Stimulated activated CD8-positive, alpha-beta memory T cell treated with anti-CD3 and anti-CD28 coated beads, Interleukin-4, amount 100 ng/mL, for 4 hours (primary cell): ENCODE measurements at regions not wholly inside any gene's neighbourhood (a gene's known extent, or its start where the extent isn't known, plus 50 kb on each side); places are given as distances from the start of the nearest gene placed in this dataset.

Source experiments
- DNase-seq, 2 donors: peaks; one replicate each; pipeline ENCODE4 v3.0.0-alpha.2; 2020; ENCODE audit warnings: low read depth in 2 of 2, low spot score in 1 of 2

DNA sequence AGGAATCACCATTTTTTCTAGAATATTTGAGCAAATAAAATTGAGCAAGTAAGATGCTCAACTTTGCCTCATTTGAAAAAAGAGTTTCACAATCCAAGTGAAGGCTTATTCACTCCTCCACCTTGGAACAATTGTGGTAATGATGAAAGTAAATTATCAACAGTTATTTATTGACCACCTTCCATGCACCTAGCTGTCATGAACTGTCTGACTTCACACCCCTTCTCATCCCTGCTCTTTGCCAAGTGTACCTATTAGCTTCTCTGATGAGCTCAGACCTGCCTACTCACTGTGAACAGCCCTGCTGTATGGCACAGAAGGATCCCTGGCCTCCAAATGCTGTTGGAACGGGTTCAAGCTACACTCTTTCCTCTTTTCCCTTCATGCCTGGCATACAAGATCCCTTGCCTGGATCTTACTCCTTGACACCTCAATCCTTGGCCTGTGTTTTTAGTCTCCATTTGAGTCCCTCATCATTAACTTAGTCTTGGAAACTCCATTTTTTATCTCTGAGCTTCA, 99.0 kb upstream of the PREP start:
- no peak for DNase-seq

DNA sequence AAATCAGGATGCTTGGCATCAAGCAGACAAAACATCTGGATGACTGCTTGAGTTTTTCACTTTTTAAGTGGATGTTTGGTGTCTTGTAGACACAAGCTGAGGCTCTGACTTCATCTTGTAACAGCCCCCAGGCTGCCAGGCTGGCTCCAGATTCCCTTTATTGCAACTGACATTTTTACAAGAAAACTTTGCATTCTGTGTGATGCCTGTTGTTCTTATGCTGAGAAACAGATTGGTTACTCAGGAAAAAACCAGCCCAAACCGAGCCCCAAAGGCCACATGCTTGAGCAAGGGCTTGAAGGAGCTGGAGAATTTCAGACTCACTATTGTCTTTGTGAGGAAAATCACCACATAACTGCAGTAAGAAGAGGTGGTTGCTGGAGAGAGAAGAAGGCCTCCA, 98.4 kb upstream of the PREP start:
- no peak for DNase-seq

DNA sequence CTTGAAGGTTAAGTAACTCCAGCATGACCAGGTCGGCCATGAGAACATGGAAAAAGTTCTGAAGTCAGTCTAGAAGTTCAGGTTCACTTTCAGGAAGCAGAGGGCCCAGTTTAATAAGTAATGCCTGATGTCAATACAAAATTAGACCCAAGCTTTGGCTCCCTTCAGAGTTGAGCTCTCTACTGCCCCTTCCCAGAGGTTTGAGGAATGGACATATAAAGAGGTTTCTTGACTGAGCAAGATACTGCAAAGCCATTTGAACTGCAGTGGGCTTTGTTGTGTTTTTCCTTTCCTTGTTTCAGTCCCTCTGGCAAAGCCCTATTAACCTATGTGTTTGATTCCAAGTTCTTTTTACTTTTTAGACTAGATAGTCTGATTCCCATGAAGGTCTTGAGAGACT, 97.8 kb upstream of the PREP start:
- no peak for DNase-seq

DNA sequence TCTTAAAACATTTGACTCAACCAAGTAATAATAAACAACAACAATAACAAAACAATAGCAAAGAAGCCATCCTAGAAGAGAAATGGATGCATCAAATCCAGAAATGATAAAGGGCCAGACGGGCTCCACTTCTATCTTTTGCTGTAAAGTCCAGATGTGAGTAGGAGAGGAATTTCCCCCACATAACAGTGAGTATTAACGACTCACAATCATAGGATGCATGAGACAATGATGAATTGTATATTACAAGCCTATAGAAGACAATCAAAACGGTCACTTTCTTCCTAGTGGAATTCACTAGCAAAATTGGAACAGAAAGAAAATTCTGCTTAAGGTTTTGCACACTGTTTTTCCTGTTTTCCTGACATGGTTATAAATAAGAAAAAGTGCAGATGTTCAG, 97.0 kb upstream of the PREP start:
- DNase-seq = no peak

DNA sequence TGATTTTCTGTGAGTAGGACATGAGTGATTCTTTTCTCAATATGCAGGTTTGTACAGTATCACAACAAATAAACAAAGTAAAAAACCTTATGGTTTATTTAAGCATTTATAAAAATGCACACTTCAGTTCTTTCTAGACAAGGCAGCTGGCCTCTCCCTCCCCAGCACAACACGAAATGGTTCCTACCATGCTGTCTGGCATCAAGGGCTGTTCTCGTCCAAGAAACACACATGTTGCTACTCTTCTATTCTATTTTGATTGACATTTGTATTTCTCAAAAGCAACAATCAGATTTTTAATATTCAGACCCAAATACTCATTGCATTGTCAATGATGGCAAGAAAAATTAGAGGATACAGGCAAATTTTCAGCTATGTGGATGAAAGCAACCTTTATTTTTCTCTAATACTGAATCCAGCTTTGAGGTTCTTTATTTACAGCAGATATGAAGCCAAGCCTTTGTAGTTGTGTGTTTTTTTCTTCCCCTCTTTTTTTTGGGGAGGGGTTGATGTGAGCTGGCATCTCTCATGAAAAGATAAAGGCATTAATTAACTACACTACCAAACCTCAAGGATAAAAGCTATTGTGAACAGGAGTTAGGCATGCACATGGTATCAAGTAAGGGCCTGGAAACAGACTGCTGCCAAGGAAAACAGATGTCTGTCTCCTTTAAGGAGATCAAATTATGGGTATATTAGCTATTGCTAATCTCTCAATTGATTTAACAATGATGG, 96.4 kb upstream of the PREP start:
- no peak for DNase-seq

DNA sequence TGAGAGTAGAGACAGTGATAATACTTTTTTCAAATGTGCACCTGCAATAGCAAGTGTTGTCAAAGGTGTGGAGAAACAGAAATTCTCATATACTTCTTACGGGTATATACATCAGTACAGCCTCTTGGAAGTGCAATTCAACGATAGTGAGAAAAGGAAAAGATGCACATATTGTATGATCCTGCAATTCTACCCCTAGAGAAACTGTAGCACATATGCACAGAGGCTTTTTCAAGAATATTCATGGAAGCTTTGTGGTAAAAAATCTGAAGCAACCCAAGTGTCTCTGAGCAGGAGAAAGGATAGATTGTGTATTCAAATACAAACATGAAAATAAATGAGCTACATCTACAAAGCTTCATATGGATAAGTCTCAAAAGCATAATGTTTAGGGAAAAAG, 94.7 kb upstream of the PREP start:
- DNase-seq = no peak

DNA sequence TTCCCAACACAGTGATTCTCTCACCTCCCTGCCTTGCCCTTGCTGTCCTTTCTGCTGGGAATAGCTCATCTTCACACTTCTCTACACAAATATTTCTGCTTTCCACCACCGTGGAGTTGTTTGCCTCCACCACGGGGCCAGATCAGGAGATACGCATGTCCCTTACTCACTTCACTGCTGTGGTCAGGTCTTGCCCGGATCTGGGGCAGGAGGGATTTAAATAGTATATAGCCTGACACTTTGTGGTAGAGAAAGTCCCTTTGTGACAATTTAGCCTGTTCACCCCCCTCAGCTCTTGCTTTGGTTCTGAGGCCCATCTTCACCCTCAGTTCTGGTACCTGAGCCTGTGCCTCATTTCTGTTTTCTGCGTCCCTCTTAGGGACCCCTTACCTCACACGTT, 92.6 kb upstream of the PREP start:
- DNase-seq = no peak

DNA sequence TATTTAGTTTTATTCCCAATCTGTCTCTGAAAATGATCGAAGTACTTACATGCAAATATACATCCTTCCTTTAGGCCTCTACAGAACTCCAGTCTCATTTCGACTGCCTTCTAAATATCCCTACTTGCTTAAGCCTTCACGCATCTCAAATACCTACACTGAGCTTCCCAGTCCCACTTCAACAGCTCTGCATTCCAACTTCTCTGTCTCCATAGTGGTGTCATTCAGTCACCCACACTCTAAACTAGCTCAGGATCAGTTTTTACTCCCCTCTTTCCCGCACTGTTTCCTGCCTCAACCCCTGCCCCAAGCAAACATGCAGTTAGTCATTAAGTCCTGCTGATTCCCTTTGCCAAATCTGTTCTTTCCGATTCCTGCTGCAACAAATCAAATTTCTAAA, 91.8 kb upstream of the PREP start:
- DNase-seq = no peak

DNA sequence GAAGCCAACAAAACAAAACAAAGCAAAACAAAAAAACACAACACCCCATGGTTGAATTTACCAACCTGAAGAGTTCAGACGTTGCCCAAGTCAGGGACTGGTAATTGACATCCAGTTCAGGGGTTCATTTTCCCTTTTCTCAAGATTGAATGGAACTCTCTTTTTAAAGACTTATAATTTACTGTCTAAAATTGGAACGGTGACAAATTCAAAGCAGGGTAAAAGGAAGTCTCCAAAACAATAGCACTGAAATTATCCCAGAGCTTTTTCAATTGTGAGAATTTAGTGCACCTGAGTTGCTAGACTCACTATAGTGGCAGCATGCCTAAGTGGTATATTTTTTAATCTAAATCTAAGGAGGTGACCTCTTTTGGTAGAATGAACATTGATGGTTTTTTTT, 90.9 kb upstream of the PREP start:
- DNase-seq = no peak

DNA sequence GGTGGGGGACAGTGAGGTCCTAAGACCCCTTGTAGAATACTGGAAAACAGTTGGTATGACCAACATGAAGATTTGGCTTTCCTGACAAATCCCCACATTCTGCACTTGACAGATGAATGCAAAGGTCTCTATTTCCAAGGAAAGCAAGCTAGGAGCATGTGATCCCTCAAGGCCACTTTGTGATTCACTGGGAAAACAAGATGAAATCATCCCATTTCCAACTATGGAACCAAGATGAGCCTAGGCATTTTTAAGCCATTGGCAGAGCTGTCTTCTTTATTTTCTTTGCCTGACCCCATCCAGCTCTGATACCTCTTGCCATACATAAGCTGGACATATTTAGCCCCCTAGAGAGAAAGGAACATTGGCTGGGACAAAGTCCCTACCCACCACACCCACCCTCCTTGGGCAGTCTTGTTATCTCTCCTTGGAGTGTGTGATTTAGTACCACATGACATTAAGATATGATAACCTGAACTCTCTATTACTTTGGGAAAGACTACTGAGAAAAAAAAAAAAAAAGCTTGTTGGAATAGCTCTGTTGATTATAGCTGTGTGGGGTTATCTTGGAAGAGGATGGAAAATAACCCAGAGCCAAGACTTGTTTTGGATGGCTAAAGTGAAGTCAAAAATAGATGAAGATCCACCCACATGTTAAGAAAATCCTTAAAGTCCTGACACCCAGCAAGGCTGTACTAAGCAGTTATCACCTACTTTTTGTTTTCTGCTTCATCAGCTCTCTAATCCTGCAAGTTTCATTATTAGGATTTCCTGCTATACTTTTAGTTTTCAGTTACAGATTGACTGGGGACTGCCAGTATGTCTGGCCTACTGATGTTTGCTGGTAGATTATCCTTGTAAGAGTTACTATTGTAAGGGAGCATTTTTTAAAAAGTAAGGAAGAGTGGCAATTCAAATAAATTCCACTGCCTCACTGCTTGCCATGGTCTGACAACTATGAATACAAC, 90.1 kb upstream of the PREP start:
- no peak for DNase-seq

DNA sequence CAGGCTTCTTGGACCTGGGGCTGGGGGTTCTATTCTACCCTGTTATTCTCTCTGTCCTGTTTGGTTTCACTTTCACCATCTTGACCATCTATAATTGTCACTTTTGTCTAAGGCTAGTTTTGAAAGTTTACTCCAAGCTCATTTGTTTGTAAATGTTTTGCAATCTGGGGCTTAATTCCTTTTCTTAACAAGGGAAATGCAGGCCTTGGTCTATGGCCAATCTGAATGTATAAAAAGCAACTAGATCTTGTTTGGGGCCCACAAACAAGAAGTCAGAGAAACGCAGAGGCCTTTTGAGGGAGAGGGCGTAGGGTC, 86.3 kb upstream of the PREP start:
- DNase-seq = no peak

DNA sequence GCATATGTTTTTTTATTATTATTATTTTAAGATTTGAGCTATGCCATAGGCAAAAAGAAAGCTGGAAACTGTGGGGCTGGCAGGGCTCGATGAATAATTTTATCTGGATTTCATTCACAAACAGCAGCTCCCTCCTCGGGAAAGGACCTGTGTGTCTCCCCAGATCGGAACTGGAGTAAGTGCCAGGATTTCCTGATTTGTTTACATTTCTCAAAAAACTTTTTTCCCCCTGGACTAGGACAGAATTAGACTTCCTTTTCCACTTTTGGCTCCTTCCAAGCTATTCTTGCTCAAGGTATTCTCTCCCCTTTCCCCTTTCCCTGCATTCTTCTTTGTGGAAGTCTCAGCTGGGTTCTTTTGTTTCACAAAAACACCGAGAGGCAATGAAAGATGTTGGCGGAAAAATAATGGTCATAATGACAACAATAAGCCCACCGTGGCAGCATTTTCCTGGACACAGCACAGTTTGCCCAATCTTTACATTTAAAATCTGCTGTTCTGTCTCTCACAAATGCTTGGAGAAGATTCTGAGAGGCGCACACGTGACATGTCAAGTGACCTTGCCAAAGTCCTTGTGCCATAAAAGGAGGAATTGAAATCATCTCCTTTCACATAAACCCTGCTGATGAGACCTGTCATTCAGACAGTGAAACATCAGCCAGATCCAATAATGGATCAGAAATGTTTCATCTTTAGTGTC, 85.8 kb upstream of the PREP start:
- DNase-seq = no peak

DNA sequence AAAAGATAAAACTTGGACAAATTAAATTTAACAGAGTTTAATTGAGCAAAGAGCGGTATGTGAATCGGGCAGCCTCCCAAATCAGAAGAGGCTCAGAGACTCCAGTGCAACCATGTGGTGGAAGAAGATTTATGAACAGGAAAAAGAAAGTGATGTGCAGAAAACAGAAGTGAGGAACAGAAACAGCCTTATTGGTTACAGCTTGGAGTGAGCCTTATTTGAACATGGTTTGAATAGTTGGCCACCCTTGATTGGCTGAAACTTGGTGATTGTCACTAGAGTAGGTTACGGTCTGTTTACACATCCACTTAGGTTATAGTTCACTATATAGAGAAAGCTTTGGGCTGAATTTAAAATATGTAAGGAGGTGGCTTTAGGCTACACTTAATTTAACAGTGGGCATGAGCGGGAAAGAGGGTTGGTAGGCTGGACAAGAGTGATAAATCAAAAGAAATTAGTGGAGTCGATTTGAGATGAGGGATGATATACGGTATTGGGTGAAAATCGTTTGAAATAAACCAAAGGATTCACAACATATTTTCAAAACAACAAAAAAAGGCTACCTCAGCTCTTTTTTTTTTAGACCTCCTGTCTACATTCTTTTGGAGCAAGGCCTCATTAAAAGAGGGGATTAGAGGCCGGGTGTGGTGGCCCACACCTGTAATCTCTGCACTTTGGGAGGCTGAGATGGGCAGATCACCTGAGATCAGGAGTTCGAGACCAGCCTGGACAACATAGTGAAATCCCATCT, 84.3 kb upstream of the PREP start:
- no peak for DNase-seq

DNA sequence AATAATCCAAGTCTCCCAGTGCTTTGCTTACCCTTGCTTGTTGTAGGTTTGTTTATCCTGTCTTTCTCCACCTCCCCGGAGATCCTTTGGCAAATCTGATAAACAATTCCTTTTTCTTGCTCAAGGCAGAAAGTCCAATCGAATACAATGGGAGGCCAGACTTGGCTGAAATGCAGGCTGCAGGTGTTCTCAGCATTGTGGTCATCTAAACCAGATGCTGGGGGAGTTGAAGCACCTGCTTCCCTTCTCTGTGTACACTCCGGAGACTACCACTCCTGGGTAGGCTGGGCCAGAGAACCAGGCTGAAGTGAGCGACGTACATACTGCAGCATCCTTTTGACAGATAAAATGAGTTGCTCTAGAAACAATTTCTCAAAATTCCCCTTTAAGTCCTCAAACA, 82.6 kb upstream of the PREP start:
- DNase-seq = no peak

DNA sequence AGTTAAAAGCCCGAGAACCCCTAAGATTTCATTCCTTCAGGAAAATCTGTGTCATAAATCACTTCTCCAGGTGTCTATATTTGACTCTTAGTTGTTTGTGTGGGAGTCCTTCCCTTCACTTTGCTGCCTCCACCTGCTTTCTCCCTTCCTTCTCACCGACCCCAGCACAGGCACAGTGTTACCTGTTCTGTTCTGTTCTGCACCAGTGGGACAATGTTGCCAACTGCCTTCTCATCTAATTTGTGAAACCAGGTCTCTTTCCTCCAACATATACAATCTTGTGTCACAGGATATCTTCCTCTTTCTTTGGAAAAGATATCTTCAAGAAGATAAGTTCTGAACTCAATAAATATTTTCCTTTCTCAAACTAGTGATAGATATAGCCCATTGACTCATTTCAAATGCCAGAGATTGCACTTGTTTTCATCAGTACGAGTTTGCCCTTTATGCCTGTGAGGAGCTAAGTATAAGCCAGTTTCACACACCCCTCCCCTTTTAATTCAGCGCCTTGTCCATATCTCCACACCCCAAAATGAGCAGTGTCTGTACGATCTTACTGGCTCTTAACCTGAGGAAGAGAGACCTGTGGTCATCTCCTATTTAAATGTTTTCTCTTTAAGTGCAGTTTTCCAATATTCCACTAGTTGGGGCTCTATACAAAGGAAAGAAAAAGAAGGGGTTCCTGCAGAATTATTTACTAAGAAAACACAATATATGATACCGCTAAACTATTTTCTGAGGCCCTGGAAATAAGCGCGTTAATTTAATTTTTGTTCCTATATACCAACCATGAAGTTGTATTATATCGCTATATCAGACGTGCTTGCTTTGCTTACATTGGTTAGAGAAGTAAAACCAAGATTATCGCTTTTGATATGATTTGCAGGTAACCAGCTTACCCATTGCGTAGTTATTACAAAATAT, 81.6 kb upstream of the PREP start:
- no peak for DNase-seq

DNA sequence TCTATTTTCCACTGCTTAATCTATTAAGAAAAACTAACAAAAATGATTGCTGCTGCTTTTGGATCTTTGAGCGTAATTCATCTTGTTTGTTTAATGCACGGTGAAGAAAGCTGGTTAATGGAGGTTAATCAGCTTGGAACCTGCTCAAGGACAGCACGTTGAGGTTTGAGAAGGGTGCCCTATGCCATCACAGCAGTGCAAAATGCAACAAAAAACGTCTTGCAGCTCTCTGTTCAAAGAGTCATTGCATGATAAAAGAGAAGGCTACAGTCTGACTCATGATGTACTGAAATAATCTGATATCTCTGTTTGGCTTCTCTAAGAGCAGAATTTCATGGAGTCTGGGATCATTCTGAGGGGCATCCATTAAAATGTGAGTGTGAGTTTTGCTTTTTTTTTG, 80.6 kb upstream of the PREP start:
- no peak for DNase-seq

DNA sequence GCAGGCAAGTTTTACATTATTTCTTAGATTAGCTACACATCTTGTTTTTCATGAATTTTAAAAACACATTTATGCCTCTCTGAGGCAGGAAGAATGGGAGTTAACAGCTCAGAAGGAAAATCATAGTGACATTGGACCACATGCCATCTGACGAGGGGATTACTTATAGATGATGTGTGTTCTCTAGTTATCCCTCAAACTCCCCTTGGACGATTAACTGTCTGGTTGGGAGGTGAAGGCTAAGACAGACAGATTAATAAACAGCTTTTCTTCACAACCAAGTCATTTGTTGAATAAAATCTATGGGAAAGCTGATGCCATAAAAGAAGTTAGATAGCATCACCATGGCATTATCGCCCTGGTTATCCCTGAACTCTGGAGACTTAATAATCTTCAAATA, 80.0 kb upstream of the PREP start:
- DNase-seq = no peak

DNA sequence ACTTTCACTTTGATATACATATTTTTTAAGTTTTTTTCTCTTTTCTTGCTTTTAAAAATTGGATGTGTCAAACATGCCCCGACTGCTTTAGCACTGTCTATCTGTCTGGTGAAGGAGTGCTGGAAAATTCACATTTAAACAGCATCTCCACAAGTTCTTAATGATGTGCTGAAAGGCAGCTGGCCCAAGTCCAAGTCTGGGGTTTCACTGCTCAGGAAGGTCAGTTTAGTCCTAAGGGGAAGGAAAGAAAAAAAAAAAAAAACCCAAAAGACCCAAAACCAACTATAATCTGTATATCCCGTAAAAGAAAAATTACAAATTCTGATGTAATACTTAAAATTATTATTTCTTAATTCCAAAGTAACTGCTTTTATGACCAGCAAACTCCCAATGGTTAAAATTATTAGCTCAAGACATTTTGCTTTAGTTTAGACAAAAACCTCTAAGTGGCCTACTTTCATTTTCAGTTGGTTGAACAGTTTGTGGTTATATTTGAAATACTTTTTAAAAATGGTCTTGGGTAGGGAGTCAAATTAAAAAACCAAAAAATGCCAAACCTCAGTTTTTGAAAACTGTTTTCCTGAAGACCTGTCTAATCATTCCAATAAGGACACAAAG, 79.5 kb upstream of the PREP start:
- DNase-seq = no peak

DNA sequence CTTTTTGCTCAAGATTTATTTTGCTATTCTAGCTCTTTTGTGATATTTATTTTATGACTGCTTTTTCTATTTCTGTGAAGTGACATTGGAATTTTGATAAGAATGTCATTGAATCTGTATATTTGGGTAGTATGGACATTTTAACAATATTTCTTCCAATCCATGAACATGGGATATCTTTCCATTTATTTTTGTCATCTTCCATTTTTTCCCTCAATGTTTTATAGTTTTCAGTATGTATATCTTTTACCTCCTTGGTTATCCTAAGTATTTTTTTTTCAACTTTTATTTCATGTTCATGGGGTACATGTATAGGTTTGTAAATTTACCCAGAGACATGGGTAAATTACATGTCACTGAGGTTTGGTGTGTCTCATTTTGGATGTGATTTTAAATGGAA, 74.1 kb upstream of the PREP start:
- no peak for DNase-seq

DNA sequence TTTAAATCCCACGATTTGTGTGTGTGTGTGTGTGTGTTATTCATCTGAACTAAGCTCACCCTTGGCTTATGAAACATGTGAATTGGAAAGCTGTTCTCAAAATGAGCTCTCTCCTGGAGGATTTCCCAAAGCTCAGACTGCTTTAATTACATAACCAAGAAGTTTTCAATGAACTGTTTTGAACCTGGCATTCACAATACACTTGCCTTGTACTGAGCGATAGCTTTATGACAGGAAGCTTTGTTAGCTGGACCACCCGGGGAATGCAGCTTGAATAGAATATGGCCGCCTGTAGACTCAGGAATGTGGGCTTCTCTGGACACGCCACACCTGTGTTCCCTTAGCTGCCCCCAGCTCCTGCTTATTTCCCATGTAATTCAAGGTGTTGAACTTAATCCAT, 71.4 kb upstream of the PREP start:
- no peak for DNase-seq
